ENCODE measurements at regions not wholly inside any gene's neighbourhood (a gene's known extent, or its start where the extent isn't known, plus 50 kb on each side); places are given as distances from the start of the nearest gene placed in this dataset.

GRCh38 chr14:85799668-85800067 lies 269.7 kb downstream of the FLRT2 start:
- H3K27me3 ChIP-seq (replicated peaks; ENCODE audit: control insufficient read depth, insufficient read depth, low read length, poor library complexity, severe bottlenecking) = no peaks in the 10 kb centered on the region

GRCh38 chr14:85798856-85799255 lies 268.9 kb downstream of the FLRT2 start:
- H3K27me3 ChIP-seq (replicated peaks; ENCODE audit: control insufficient read depth, insufficient read depth, low read length, poor library complexity, severe bottlenecking) = no peaks in the 10 kb centered on the region
- H3K4me1 ChIP-seq (ENCODE audit: control insufficient read depth, insufficient read depth, low read length, poor library complexity, severe bottlenecking) = no peaks in the 10 kb centered on the region
- DNase-seq = no peak
- no peaks in the 10 kb centered on the region for H3K9me3 ChIP-seq (ENCODE audit: control insufficient read depth, low read length)
- no peak overlapping the region for H3K4me3 ChIP-seq (ENCODE audit: insufficient read depth, low read depth, low read length, poor library complexity, severe bottlenecking)
- H3K27ac ChIP-seq (ENCODE audit: insufficient read depth, low read length, poor library complexity, severe bottlenecking) = no peak overlapping the region
- no peaks in the 10 kb centered on the region for H3K36me3 ChIP-seq (ENCODE audit: control insufficient read depth, insufficient read depth, low read length)

More at GRCh38 chr14:85799668-85800067, 269.7 kb downstream of the FLRT2 start:
- Histone ChIP-seq H3K27ac (ENCODE audit: insufficient read depth, low read length, poor library complexity, severe bottlenecking) (no peak overlapping the region), H3K9me3 (ENCODE audit: control insufficient read depth, low read length) (no peaks in the 10 kb centered on the region), H3K4me3 (ENCODE audit: insufficient read depth, low read depth, low read length, poor library complexity, severe bottlenecking) (no peak overlapping the region), H3K4me1 (ENCODE audit: control insufficient read depth, insufficient read depth, low read length, poor library complexity, severe bottlenecking) (no peaks in the 10 kb centered on the region), H3K36me3 (ENCODE audit: control insufficient read depth, insufficient read depth, low read length) (no peaks in the 10 kb centered on the region)
- no peak for DNase-seq

- Histone ChIP-seq H3K4me3 (ENCODE audit: insufficient read depth, low read depth, low read length, poor library complexity, severe bottlenecking) (no peak overlapping the region), H3K27ac (ENCODE audit: insufficient read depth, low read length, poor library complexity, severe bottlenecking) (no peak overlapping the region), H3K9me3 (ENCODE audit: control insufficient read depth, low read length) (no peaks in the 10 kb centered on the region), H3K27me3 (replicated peaks; ENCODE audit: control insufficient read depth, insufficient read depth, low read length, poor library complexity, severe bottlenecking) (no peaks in the 10 kb centered on the region), H3K36me3 (ENCODE audit: control insufficient read depth, insufficient read depth, low read length) (no peaks in the 10 kb centered on the region), H3K4me1 (ENCODE audit: control insufficient read depth, insufficient read depth, low read length, poor library complexity, severe bottlenecking) (no peaks in the 10 kb centered on the region)
- no peak for DNase-seq
Measured at GRCh38 chr14:85793533-85793932, 263.6 kb downstream of the FLRT2 start.

- DNase-seq = no peak
- Histone ChIP-seq H3K27ac (ENCODE audit: insufficient read depth, low read length, poor library complexity, severe bottlenecking) (no peak overlapping the region), H3K36me3 (ENCODE audit: control insufficient read depth, insufficient read depth, low read length) (no peaks in the 10 kb centered on the region), H3K4me1 (ENCODE audit: control insufficient read depth, insufficient read depth, low read length, poor library complexity, severe bottlenecking) (no peaks in the 10 kb centered on the region), H3K4me3 (ENCODE audit: insufficient read depth, low read depth, low read length, poor library complexity, severe bottlenecking) (no peak overlapping the region), H3K27me3 (replicated peaks; ENCODE audit: control insufficient read depth, insufficient read depth, low read length, poor library complexity, severe bottlenecking) (no peaks in the 10 kb centered on the region), H3K9me3 (ENCODE audit: control insufficient read depth, low read length) (no peaks in the 10 kb centered on the region)
Measured at GRCh38 chr14:85789506-85789905, 259.6 kb downstream of the FLRT2 start.

GRCh38 chr14:85788470-85789233 lies 258.7 kb downstream of the FLRT2 start:
- Histone ChIP-seq H3K27ac (ENCODE audit: insufficient read depth, low read length, poor library complexity, severe bottlenecking) (no peak overlapping the region), H3K4me3 (ENCODE audit: insufficient read depth, low read depth, low read length, poor library complexity, severe bottlenecking) (no peak overlapping the region), H3K9me3 (ENCODE audit: control insufficient read depth, low read length) (no peaks in the 10 kb centered on the region), H3K27me3 (replicated peaks; ENCODE audit: control insufficient read depth, insufficient read depth, low read length, poor library complexity, severe bottlenecking) (no peaks in the 10 kb centered on the region), H3K36me3 (ENCODE audit: control insufficient read depth, insufficient read depth, low read length) (no peaks in the 10 kb centered on the region), H3K4me1 (ENCODE audit: control insufficient read depth, insufficient read depth, low read length, poor library complexity, severe bottlenecking) (no peaks in the 10 kb centered on the region)
- DNase-seq = no peak

GRCh38 chr14:85766295-85766694 lies 236.4 kb downstream of the FLRT2 start:
- Histone ChIP-seq H3K4me1 (ENCODE audit: control insufficient read depth, insufficient read depth, low read length, poor library complexity, severe bottlenecking) (no peaks in the 10 kb centered on the region), H3K36me3 (ENCODE audit: control insufficient read depth, insufficient read depth, low read length) (no peaks in the 10 kb centered on the region), H3K27me3 (replicated peaks; ENCODE audit: control insufficient read depth, insufficient read depth, low read length, poor library complexity, severe bottlenecking) (no peaks in the 10 kb centered on the region), H3K27ac (ENCODE audit: insufficient read depth, low read length, poor library complexity, severe bottlenecking) (no peak overlapping the region), H3K4me3 (ENCODE audit: insufficient read depth, low read depth, low read length, poor library complexity, severe bottlenecking) (no peak overlapping the region), H3K9me3 (ENCODE audit: control insufficient read depth, low read length) (no peaks in the 10 kb centered on the region)
- no peak for DNase-seq

- Histone ChIP-seq H3K4me1 (ENCODE audit: control insufficient read depth, insufficient read depth, low read length, poor library complexity, severe bottlenecking) (no peaks in the 10 kb centered on the region), H3K27me3 (replicated peaks; ENCODE audit: control insufficient read depth, insufficient read depth, low read length, poor library complexity, severe bottlenecking) (no peaks in the 10 kb centered on the region), H3K9me3 (ENCODE audit: control insufficient read depth, low read length) (no peaks in the 10 kb centered on the region), H3K4me3 (ENCODE audit: insufficient read depth, low read depth, low read length, poor library complexity, severe bottlenecking) (no peak overlapping the region), H3K27ac (ENCODE audit: insufficient read depth, low read length, poor library complexity, severe bottlenecking) (no peak overlapping the region), H3K36me3 (ENCODE audit: control insufficient read depth, insufficient read depth, low read length) (no peaks in the 10 kb centered on the region)
- DNase-seq = no peak
Measured at GRCh38 chr14:85764822-85765221, 234.9 kb downstream of the FLRT2 start.

- Histone ChIP-seq H3K4me3 (ENCODE audit: insufficient read depth, low read depth, low read length, poor library complexity, severe bottlenecking) (no peak overlapping the region), H3K27me3 (replicated peaks; ENCODE audit: control insufficient read depth, insufficient read depth, low read length, poor library complexity, severe bottlenecking) (no peaks in the 10 kb centered on the region), H3K36me3 (ENCODE audit: control insufficient read depth, insufficient read depth, low read length) (no peaks in the 10 kb centered on the region), H3K27ac (ENCODE audit: insufficient read depth, low read length, poor library complexity, severe bottlenecking) (no peak overlapping the region), H3K4me1 (ENCODE audit: control insufficient read depth, insufficient read depth, low read length, poor library complexity, severe bottlenecking) (no peaks in the 10 kb centered on the region), H3K9me3 (ENCODE audit: control insufficient read depth, low read length) (no peaks in the 10 kb centered on the region)
- no peak for DNase-seq
Measured at GRCh38 chr14:85762526-85762925, 232.6 kb downstream of the FLRT2 start.

GRCh38 chr14:85752175-85752574 lies 222.2 kb downstream of the FLRT2 start:
- Histone ChIP-seq H3K4me1 (ENCODE audit: control insufficient read depth, insufficient read depth, low read length, poor library complexity, severe bottlenecking) (no peaks in the 10 kb centered on the region), H3K27me3 (replicated peaks; ENCODE audit: control insufficient read depth, insufficient read depth, low read length, poor library complexity, severe bottlenecking) (no peaks in the 10 kb centered on the region), H3K36me3 (ENCODE audit: control insufficient read depth, insufficient read depth, low read length) (no peaks in the 10 kb centered on the region), H3K27ac (ENCODE audit: insufficient read depth, low read length, poor library complexity, severe bottlenecking) (no peak overlapping the region), H3K9me3 (ENCODE audit: control insufficient read depth, low read length) (no peaks in the 10 kb centered on the region), H3K4me3 (ENCODE audit: insufficient read depth, low read depth, low read length, poor library complexity, severe bottlenecking) (no peak overlapping the region)
- DNase-seq = no peak

GRCh38 chr14:85744573-85744972 lies 214.6 kb downstream of the FLRT2 start:
- H3K4me1 ChIP-seq (ENCODE audit: control insufficient read depth, insufficient read depth, low read length, poor library complexity, severe bottlenecking) = no peaks in the 10 kb centered on the region
- no peak overlapping the region for H3K4me3 ChIP-seq (ENCODE audit: insufficient read depth, low read depth, low read length, poor library complexity, severe bottlenecking)

More at GRCh38 chr14:85744573-85744972, 214.6 kb downstream of the FLRT2 start:
- DNase-seq = no peak
- Histone ChIP-seq H3K27ac (ENCODE audit: insufficient read depth, low read length, poor library complexity, severe bottlenecking) (no peak overlapping the region), H3K36me3 (ENCODE audit: control insufficient read depth, insufficient read depth, low read length) (no peaks in the 10 kb centered on the region), H3K27me3 (replicated peaks; ENCODE audit: control insufficient read depth, insufficient read depth, low read length, poor library complexity, severe bottlenecking) (no peaks in the 10 kb centered on the region), H3K9me3 (ENCODE audit: control insufficient read depth, low read length) (no peaks in the 10 kb centered on the region)
